ENCODE measurements at regions not wholly inside any gene's neighbourhood (a gene's known extent, or its start where the extent isn't known, plus 50 kb on each side); places are given as distances from the start of the nearest gene placed in this dataset.

DNA sequence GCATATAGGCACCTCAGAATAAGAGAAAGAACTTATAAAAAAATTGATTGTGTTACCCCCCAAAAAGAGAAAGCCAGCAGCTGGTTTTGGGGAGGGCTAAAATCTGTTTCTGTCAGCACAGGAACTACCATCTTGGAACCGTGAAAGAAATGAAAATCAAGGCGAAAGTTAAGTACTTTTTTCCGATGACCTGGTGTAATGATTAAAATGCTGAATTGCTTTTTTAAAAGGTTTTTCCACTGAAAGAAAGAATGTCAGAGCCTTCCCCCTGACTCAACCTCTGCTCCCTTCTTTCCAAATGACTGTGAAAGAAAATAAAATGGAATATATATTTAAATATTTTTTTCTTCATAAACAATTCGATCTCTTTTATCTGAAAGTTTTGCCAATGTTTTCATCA is 570.5 kb upstream of the CFAP20DC start:
- ChIA-PET CTCF (interaction anchor here (0.7 kb wide), 1 partner anchor 990 kb away, joined by 3 read pairs; no protein-coding TSS in a partner anchor), POLR2A (no interaction called here), SMC1A (ENCODE audit: uncharacterized antibody, unreplicated experiment) (no interaction called here), RAD21 (ENCODE audit: unreplicated experiment) (no interaction called here)
- H3K4me2 ChIP-seq (ENCODE audit: control insufficient read depth, insufficient read depth), result no peak overlapping the region
- H3K36me3 ChIP-seq (ENCODE audit: control insufficient read depth in 2 of 2, insufficient read depth in 2 of 2, low read length in 1 of 2), result no peaks in the 10 kb centered on the region
- 61% methylated on average over 4 of the region's 4 CpGs for WGBS (ENCODE audit: insufficient coverage, insufficient replicate concordance, low lambda C conversion rate, missing lambda C conversion rate)
- no peaks in the 10 kb centered on the region for H4K20me1 ChIP-seq (ENCODE audit: control insufficient read depth, insufficient read depth)
- H3K27ac ChIP-seq (ENCODE audit: control insufficient read depth, insufficient read depth), result no peak overlapping the region
- H3K9ac ChIP-seq (ENCODE audit: control insufficient read depth, insufficient read depth, low read length), result no peak overlapping the region
- in situ Hi-C loops (cut with MboI) (no loop called here), intact Hi-C loops (cut with micrococcal nuclease; ENCODE audit: unreplicated experiment) (no loop called here)
- no peak for FAIRE-seq
- H3K79me2 ChIP-seq (ENCODE audit: control insufficient read depth, insufficient read depth, low read length), result no peaks in the 10 kb centered on the region
- H3K27me3 ChIP-seq (replicated peaks in 1 of 2; ENCODE audit: control insufficient read depth in 2 of 2, insufficient read depth in 2 of 2, low read length in 1 of 2), result no peaks in the 10 kb centered on the region
- no peak for TF ChIP-seq NR2F1 (conservative IDR thresholded peaks at IDR 0.05)
- TF ChIP-seq PAX5 (IDR thresholded peaks at IDR 0.05; ENCODE audit: borderline replicate concordance, low read depth, low read length), result no peak
- TF ChIP-seq ZNF24 (IDR thresholded peaks at IDR 0.05), result no peak
- TF ChIP-seq JUNB (IDR thresholded peaks at IDR 0.05), result no peak
- no peak for TF ChIP-seq ZNF622 (IDR thresholded peaks at IDR 0.05)
- no peak for TF ChIP-seq CHD4 (IDR thresholded peaks at IDR 0.05)
- no peak for TF ChIP-seq MXI1 (IDR thresholded peaks at IDR 0.05; ENCODE audit: low read depth, low read length)
- TF ChIP-seq, protein P1, sequence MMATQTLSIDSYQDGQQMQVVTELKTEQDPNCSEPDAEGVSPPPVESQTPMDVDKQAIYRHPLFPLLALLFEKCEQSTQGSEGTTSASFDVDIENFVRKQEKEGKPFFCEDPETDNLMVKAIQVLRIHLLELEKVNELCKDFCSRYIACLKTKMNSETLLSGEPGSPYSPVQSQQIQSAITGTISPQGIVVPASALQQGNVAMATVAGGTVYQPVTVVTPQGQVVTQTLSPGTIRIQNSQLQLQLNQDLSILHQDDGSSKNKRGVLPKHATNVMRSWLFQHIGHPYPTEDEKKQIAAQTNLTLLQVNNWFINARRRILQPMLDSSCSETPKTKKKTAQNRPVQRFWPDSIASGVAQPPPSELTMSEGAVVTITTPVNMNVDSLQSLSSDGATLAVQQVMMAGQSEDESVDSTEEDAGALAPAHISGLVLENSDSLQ (IDR thresholded peaks at IDR 0.05), result no peak
- no peak for TF ChIP-seq ZNF217 (IDR thresholded peaks at IDR 0.05)
- no peak for TF ChIP-seq TBL1XR1 (IDR thresholded peaks at IDR 0.05; ENCODE audit: low read depth, low read length)
- H3K4me1 ChIP-seq (ENCODE audit: control insufficient read depth, insufficient read depth, low read length), result no peaks in the 10 kb centered on the region
- no peaks in the 10 kb centered on the region for H3K9me3 ChIP-seq (replicated peaks; ENCODE audit: control insufficient read depth, insufficient read depth, low read length)
- no peak for DNase-seq (ENCODE audit: low read depth, low spot score)
- H3K4me3 ChIP-seq, result no peak overlapping the region
- ATAC-seq, result no peak
- BruUV-seq (replicated peaks), result no TSS peak
- H2AFZ ChIP-seq (ENCODE audit: control insufficient read depth, low read depth, low read length), result no peak overlapping the region

DNA sequence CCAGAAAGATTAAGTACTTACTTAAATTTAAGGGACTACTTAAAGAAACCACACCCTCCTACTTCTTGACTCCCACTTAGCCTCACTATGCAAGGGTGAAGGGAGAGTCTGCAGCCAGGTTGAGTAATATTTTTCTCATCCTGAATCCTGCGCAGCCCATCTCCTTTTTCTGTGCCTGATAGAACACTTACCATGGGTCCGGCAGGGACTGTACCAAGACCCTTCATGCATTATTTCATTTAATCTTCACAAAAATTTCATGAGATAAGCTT is 562.6 kb upstream of the CFAP20DC start:
- POLR2A ChIA-PET, result interaction anchor here (0.5 kb wide), 1 partner anchor 40 kb away, joined by 3 read pairs; no protein-coding TSS in a partner anchor
- Histone ChIP-seq H3K4me1 (ENCODE audit: control insufficient read depth, insufficient read depth, low read length) (no peaks in the 10 kb centered on the region), H3K36me3 (ENCODE audit: control insufficient read depth in 2 of 2, insufficient read depth in 2 of 2, low read length in 1 of 2) (no peaks in the 10 kb centered on the region), H3K9me3 (replicated peaks; ENCODE audit: control insufficient read depth, insufficient read depth, low read length) (no peaks in the 10 kb centered on the region), H3K79me2 (ENCODE audit: control insufficient read depth, insufficient read depth, low read length) (no peaks in the 10 kb centered on the region), H3K4me2 (ENCODE audit: control insufficient read depth, insufficient read depth) (no peak overlapping the region), H3K9ac (ENCODE audit: control insufficient read depth, insufficient read depth, low read length) (no peak overlapping the region), H3K27ac (ENCODE audit: control insufficient read depth, insufficient read depth) (no peak overlapping the region), H3K27me3 (replicated peaks in 1 of 2; ENCODE audit: control insufficient read depth in 2 of 2, insufficient read depth in 2 of 2, low read length in 1 of 2) (no peaks in the 10 kb centered on the region), H3K4me3 (no peak overlapping the region), H2AFZ (ENCODE audit: control insufficient read depth, low read depth, low read length) (no peak overlapping the region), H4K20me1 (ENCODE audit: control insufficient read depth, insufficient read depth) (no peaks in the 10 kb centered on the region)
- BruUV-seq (replicated peaks), result no TSS peak
- SMC1A ChIA-PET (ENCODE audit: uncharacterized antibody, unreplicated experiment), result interaction anchor here (1.8 kb wide), 1 partner anchor 299 kb away, joined by 5 read pairs; no protein-coding TSS in a partner anchor
- FAIRE-seq (no peak), DNase-seq (ENCODE audit: low read depth, low spot score) (no peak), ATAC-seq (no peak)
- WGBS (ENCODE audit: insufficient coverage, insufficient replicate concordance, low lambda C conversion rate, missing lambda C conversion rate), result 88% methylated on average over 2 of the region's 2 CpGs
- CTCF ChIA-PET, result interaction anchor here (0.9 to 1.2 kb wide), 3 partner anchors 14 to 444 kb away, joined by 3 to 4 read pairs (median 3); no protein-coding TSS in a partner anchor
- intact Hi-C loops (cut with micrococcal nuclease; ENCODE audit: unreplicated experiment) (no loop called here), in situ Hi-C loops (cut with MboI) (no loop called here)
- RAD21 ChIA-PET (ENCODE audit: unreplicated experiment), result no interaction called here
- TF ChIP-seq GABPA (IDR thresholded peaks at IDR 0.05; ENCODE audit: low read depth) (no peak), SREBF1 (IDR thresholded peaks at IDR 0.05; ENCODE audit: low read length) (no peak), PAX8 (IDR thresholded peaks at IDR 0.05) (no peak), MYB (IDR thresholded peaks at IDR 0.05; ENCODE audit: borderline replicate concordance, low read depth, low read length) (no peak), SREBF2 (IDR thresholded peaks at IDR 0.05; ENCODE audit: low read length) (no peak), NFYB (IDR thresholded peaks at IDR 0.05; ENCODE audit: insufficient read depth, low read depth, low read length) (no peak), CREM (IDR thresholded peaks at IDR 0.05; ENCODE audit: low read depth) (no peak), PML (IDR thresholded peaks at IDR 0.05; ENCODE audit: low read length) (no peak)
- TF ChIP-seq, protein P2, sequence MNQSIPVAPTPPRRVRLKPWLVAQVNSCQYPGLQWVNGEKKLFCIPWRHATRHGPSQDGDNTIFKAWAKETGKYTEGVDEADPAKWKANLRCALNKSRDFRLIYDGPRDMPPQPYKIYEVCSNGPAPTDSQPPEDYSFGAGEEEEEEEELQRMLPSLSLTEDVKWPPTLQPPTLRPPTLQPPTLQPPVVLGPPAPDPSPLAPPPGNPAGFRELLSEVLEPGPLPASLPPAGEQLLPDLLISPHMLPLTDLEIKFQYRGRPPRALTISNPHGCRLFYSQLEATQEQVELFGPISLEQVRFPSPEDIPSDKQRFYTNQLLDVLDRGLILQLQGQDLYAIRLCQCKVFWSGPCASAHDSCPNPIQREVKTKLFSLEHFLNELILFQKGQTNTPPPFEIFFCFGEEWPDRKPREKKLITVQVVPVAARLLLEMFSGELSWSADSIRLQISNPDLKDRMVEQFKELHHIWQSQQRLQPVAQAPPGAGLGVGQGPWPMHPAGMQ (IDR thresholded peaks at IDR 0.05; ENCODE audit: borderline replicate concordance), result no peak
